HepG2 (cell line): ENCODE measurements at regions not wholly inside any gene's neighbourhood (a gene's known extent, or its start where the extent isn't known, plus 50 kb on each side); places are given as distances from the start of the nearest gene placed in this dataset.
A peak's percentile ranks its signal among the peaks of the same experiment; 100 is the strongest.

Experiments
- HMG20B ChIP-seq: conservative IDR thresholded peaks from 2 replicates; pipeline ENCODE4 v1.6.1; 2016; ENCODE audit warnings: missing genetic modification reagents, missing compliant biosample characterization
- LBX2 ChIP-seq: sonication (generic); formaldehyde crosslinking; IDR thresholded peaks from 2 replicates; pipeline ENCODE4 v1.5.0; 2020; ENCODE audit warnings: missing genetic modification reagents, mild to moderate bottlenecking, borderline replicate concordance
- PHF5A ChIP-seq: IDR thresholded peaks from one replicate; pipeline ENCODE4 v1.6.1; 2018; ENCODE audit warnings: low read depth, missing genetic modification reagents; ENCODE audit not compliant: unreplicated experiment
- RFX3 ChIP-seq: IDR thresholded peaks from 2 replicates; pipeline ENCODE4 v1.6.1; 2016; ENCODE audit warnings: missing biosample characterization, missing genetic modification reagents
- SNRNP70 ChIP-seq: fragments of 200-400 bp; formaldehyde crosslinking; IDR thresholded peaks from 2 replicates; pipeline ENCODE4 v1.6.1; 2017; ENCODE audit warnings: mild to moderate bottlenecking, low read depth, low read length, moderate library complexity
- USF2 ChIP-seq, 2 experiments: sonication (generic) in 1 of 2; formaldehyde crosslinking in 1 of 2; IDR thresholded peaks; 2 replicates each; pipeline versions ENCODE4 v1.5.1 to v1.6.1; 2011 to 2020; ENCODE audit warnings: borderline replicate concordance in 1 of 2, low read depth in 1 of 2, low read length in 1 of 2, mild to moderate bottlenecking in 1 of 2, missing genetic modification reagents in 1 of 2, moderate library complexity in 1 of 2
- ZBTB21 ChIP-seq: sonication (generic); formaldehyde crosslinking; IDR thresholded peaks from 2 replicates; pipeline ENCODE4 v1.4.0; 2020; ENCODE audit warnings: missing genetic modification reagents
- ZBTB49 ChIP-seq: sonication (generic); formaldehyde crosslinking; IDR thresholded peaks from 2 replicates; pipeline ENCODE4 v1.4.0; 2020; ENCODE audit warnings: missing genetic modification reagents, borderline replicate concordance
- ZNF30 ChIP-seq: sonication (generic); formaldehyde crosslinking; IDR thresholded peaks from 2 replicates; pipeline ENCODE4 v1.5.0; 2020; ENCODE audit warnings: mild to moderate bottlenecking, missing genetic modification reagents
- ZNF329 ChIP-seq: sonication (generic); formaldehyde crosslinking; IDR thresholded peaks from 2 replicates; pipeline ENCODE4 v1.9.0; 2021; ENCODE audit warnings: low read depth, mild to moderate bottlenecking, missing genetic modification reagents
- ZNF629 ChIP-seq: sonication (generic); formaldehyde crosslinking; conservative IDR thresholded peaks from 2 replicates; pipeline ENCODE4 v1.5.0; 2020; ENCODE audit warnings: missing genetic modification reagents
- ZNF646 ChIP-seq: sonication (generic); formaldehyde crosslinking; IDR thresholded peaks from 2 replicates; pipeline ENCODE4 v1.9.0; 2021; ENCODE audit warnings: mild to moderate bottlenecking, missing genetic modification reagents
- ZXDC ChIP-seq: sonication (generic); formaldehyde crosslinking; IDR thresholded peaks from 2 replicates; pipeline ENCODE4 v1.5.0; 2020; ENCODE audit warnings: mild to moderate bottlenecking, missing genetic modification reagents

GRCh38 chr20:50439539-50440453, 70.4 kb upstream of the PTPN1 start (continued):
- TF ChIP-seq ZXDC (CRISPR knock-in tag) (no peak), ZNF30 (CRISPR knock-in tag) (0 out of 2 replicates have a peak, but pooled peaks have one; percentile 54), ZBTB49 (CRISPR knock-in tag) (no peak), ZNF329 (CRISPR knock-in tag) (peak; percentile 100), PHF5A (CRISPR knock-in tag) (no peak), RFX3 (CRISPR knock-in tag) (no peak), LBX2 (CRISPR knock-in tag) (no peak), SNRNP70 (no peak), ZBTB21 (CRISPR knock-in tag) (no peak), ZNF629 (CRISPR knock-in tag) (no peak), USF2 (IDR thresholded peaks at IDR 0.05; ENCODE audit: low read depth, low read length) (peak; percentile 16; the same call in 1 of the 2 replicates), USF2 (CRISPR knock-in tag; IDR thresholded peaks at IDR 0.05; ENCODE audit: borderline replicate concordance) (no peak), HMG20B (CRISPR knock-in tag) (no peak), ZNF646 (CRISPR knock-in tag) (no peak)
